GM06990 (cell line): ENCODE measurements at regions not wholly inside any gene's neighbourhood (a gene's known extent, or its start where the extent isn't known, plus 50 kb on each side); places are given as distances from the start of the nearest gene placed in this dataset.

Source experiments
- DNase-seq: peaks from one replicate; pipeline ENCODE4 v3.0.0-alpha.2; 2011; ENCODE audit not compliant: insufficient read length; ENCODE audit errors: extremely low read depth
- H3K27me3 ChIP-seq: replicated peaks from 2 replicates; pipeline ENCODE4 v1.6.0; 2011; ENCODE audit warnings: low read length; ENCODE audit not compliant: control insufficient read depth, insufficient read depth
- H3K36me3 ChIP-seq: 2 replicates; pipeline ENCODE4 v1.5.1; 2011; ENCODE audit warnings: low read length; ENCODE audit not compliant: control insufficient read depth, insufficient read depth
- H3K4me3 ChIP-seq: replicated peaks from 2 replicates; pipeline ENCODE4 v1.5.1; 2011; ENCODE audit warnings: low read depth, mild to moderate bottlenecking, control low read depth, low read length
- TF ChIP-seq, protein P1 (sequence below): IDR thresholded peaks from 2 replicates; pipeline ENCODE4 v1.5.1; 2011; ENCODE audit warnings: low read length, control low read depth, mild to moderate bottlenecking, inconsistent platforms; ENCODE audit not compliant: insufficient read depth, poor library complexity, severe bottlenecking

DNA sequence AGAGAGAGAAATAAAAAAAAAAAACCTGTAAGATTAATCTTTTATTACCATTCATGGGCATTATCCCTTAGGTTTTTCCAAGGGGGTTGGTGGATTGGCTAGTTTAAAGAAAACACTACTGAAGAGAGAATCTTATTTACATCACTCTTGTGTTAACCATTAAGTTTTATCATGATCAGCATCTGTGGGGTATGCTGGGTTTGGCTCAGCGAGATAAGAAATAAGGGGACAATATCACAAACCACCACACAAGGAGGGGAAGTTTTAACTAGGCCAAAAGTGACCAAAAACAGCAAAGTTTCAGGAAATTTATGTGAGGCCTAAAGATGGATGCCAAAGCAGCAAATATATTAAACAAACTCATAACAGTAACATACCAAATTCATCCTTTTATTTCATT lies 548.6 kb downstream of the SLC16A7 start:
- no peak overlapping the region for H3K4me3 ChIP-seq
- H3K27me3 ChIP-seq: no peaks in the 10 kb centered on the region
- no peaks in the 10 kb centered on the region for H3K36me3 ChIP-seq
- TF ChIP-seq, protein P1, sequence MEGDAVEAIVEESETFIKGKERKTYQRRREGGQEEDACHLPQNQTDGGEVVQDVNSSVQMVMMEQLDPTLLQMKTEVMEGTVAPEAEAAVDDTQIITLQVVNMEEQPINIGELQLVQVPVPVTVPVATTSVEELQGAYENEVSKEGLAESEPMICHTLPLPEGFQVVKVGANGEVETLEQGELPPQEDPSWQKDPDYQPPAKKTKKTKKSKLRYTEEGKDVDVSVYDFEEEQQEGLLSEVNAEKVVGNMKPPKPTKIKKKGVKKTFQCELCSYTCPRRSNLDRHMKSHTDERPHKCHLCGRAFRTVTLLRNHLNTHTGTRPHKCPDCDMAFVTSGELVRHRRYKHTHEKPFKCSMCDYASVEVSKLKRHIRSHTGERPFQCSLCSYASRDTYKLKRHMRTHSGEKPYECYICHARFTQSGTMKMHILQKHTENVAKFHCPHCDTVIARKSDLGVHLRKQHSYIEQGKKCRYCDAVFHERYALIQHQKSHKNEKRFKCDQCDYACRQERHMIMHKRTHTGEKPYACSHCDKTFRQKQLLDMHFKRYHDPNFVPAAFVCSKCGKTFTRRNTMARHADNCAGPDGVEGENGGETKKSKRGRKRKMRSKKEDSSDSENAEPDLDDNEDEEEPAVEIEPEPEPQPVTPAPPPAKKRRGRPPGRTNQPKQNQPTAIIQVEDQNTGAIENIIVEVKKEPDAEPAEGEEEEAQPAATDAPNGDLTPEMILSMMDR: no peak
- no peak for DNase-seq

DNA sequence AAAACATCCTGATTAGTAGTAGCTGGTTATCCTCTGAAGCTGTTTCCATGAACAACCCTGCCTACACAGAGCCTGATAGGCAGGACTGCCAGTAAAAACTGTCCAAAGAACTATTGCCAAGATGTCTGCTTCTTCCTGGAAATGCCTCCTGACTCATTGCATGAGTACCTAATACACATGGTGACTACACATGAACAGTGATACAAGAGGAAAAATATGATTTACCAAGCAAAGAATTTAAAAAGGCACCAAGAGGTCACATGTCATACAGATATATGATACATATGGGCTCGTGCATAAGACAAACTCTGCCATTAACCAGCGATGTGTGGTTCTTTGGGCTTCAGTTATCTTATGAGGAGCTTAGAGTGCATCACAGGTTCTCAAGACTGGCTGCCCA lies 552.3 kb downstream of the SLC16A7 start:
- no peak for DNase-seq
- no peaks in the 10 kb centered on the region for H3K36me3 ChIP-seq
- TF ChIP-seq, protein P1: no peak
- no peaks in the 10 kb centered on the region for H3K27me3 ChIP-seq
- no peak overlapping the region for H3K4me3 ChIP-seq

DNA sequence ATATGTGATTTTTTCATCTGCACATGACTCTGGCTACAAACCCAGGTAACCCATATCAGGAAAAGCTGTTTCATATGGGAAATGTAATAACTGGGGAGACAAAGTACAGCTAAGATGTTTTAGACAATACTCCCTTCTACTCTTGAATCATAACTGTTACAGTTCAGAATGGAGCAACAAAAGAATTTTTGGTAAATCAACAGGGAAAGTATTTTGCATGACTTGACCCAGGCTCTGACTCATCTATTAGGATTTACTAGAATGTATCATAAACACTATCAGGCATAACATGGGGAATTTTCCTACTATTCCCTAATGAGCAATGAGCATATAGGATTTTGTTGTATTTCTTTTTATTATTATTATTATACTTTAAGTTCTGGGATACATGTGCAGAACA lies 553.0 kb downstream of the SLC16A7 start:
- H3K4me3 ChIP-seq: no peak overlapping the region
- TF ChIP-seq, protein P1: no peak
- no peaks in the 10 kb centered on the region for H3K27me3 ChIP-seq
- no peak for DNase-seq
- no peaks in the 10 kb centered on the region for H3K36me3 ChIP-seq

DNA sequence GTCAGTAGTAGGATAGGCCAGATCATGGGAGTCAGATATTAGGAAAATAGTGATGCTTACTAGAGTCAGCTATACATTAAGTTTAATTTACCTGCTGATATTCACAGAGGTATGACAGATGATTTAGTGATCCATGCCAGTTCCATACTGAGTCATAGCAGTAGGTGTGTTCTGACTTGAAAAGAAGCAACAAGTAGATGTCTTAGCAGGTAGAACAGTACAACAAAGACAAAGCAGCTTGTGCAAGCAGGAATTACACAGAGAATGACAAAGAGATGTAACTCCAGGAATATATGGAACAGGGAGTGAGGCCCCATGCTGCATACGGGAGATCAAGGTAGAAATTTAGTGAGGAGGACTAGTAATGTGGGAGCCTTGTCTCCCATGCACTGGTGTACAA lies 556.9 kb downstream of the SLC16A7 start:
- no peaks in the 10 kb centered on the region for H3K27me3 ChIP-seq
- TF ChIP-seq, protein P1: no peak
- no peaks in the 10 kb centered on the region for H3K36me3 ChIP-seq
- no peak overlapping the region for H3K4me3 ChIP-seq
- DNase-seq: no peak

DNA sequence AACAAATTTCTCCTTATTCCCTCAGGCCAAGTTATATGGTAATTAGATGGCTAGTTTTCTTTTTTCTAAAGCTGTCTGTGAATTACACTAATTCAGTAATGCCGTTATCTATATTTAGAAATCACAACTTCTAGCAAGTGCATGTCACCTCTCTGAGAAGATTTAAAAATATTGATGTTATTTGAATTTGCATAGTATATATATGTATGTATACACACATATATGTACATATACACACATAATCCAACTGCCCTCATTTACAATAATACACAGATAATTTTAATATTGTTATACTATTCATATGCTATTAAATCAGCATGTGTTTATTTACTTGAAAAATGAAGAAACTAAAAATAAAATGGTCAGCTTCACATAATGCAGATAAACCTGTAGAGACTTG lies 563.9 kb downstream of the SLC16A7 start:
- TF ChIP-seq, protein P1: no peak
- Histone ChIP-seq H3K36me3 (no peaks in the 10 kb centered on the region), H3K27me3 (no peaks in the 10 kb centered on the region), H3K4me3 (no peak overlapping the region)
- DNase-seq: no peak

DNA sequence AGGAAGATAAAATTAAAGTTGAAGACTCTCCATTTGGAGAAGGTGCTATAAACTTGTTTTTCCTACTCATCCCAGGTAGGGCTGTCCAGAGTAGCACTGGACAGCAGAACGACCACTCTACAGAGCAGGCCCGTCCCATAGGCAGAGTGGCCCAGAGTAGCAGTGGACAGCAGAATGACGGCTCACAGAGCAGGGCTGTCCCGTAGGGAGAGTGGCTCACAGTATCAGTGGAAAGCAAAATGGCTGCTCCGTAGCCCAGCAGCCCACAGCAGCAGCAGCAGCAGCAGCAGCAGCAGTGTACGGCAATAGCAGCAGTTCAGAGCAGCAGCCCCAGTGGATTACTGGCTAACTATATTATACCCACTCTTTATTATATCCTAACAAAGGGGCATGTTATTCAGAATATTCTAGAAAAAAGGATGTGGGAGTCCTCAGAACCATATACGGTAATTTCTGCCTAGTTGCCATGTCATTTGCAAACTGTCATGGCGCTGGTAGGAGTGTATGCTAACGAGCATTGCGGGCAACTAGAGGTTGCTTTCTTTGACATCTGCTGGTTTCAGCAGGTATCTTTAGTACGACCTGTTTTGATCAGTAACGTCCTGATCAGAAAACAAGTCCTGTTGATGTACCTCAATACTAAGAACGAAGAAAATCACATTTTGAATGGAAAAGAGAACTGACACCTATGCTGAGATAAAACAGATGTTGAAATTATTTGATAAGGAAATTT lies 567.3 kb downstream of the SLC16A7 start:
- Histone ChIP-seq H3K36me3 (no peaks in the 10 kb centered on the region), H3K27me3 (no peaks in the 10 kb centered on the region), H3K4me3 (no peak overlapping the region)
- TF ChIP-seq, protein P1: no peak
- DNase-seq: no peak
